IMR-90 (cell line): ENCODE measurements at regions not wholly inside any gene's neighbourhood (a gene's known extent, or its start where the extent isn't known, plus 50 kb on each side); places are given as distances from the start of the nearest gene placed in this dataset.

Experiments used
- ATAC-seq: fragments of 200-7000 bp; cut with Tn5 transposase; 2 replicates; pipeline ENCODE4 v1.9.1; 2020; ENCODE audit warnings: low read depth, mild to moderate bottlenecking, moderate library complexity
- BruUV-seq: library from RNA; stranded (reverse); fragments of 400-500 nt; replicated peaks from 2 replicates; lab custom pipeline; 2021; lab: Mats Ljungman, UMichigan
- CTCF ChIA-PET: fragments of 300-600 bp; formaldehyde crosslinking; extraction: SDS; loops from one replicate; lab custom pipeline; 2021; ENCODE audit warnings: antibody characterized with exemption; lab: Yijun Ruan, JAX
- POLR2A ChIA-PET: fragments of 300-600 bp; sonication (Branson Sonifier 250); formaldehyde crosslinking; loops from one replicate; lab custom pipeline; 2022; ENCODE audit warnings: antibody characterized with exemption; ENCODE audit not compliant: unreplicated experiment; lab: Charles Lee
- DNase-seq: peaks from one replicate; pipeline ENCODE4 v3.0.0; 2013
- H2AFZ ChIP-seq: replicated peaks from 2 replicates; pipeline ENCODE3; 2013; ENCODE audit warnings: low read length, mild to moderate bottlenecking; ENCODE audit not compliant: poor library complexity
- H2AK5ac ChIP-seq: 2 replicates; pipeline ENCODE4 v1.6.1; 2013; ENCODE audit warnings: low read depth, low read length, inconsistent platforms
- H2AK9ac ChIP-seq: replicated peaks from 2 replicates; pipeline ENCODE3; 2013; ENCODE audit warnings: mild to moderate bottlenecking, low read depth, low read length, moderate library complexity; ENCODE audit not compliant: poor library complexity
- H2BK120ac ChIP-seq: 2 replicates; pipeline ENCODE4 v1.6.1; 2013; ENCODE audit warnings: low read depth, low read length, inconsistent platforms
- H2BK15ac ChIP-seq: 3 replicates; pipeline ENCODE4 v1.6.1; 2013; ENCODE audit warnings: low read depth, low read length, inconsistent platforms
- H2BK20ac ChIP-seq: 2 replicates; pipeline ENCODE4 v1.6.1; 2013; ENCODE audit warnings: low read depth, mild to moderate bottlenecking, inconsistent platforms, low read length, moderate library complexity
- H2BK5ac ChIP-seq: 2 replicates; pipeline ENCODE4 v1.6.1; 2013; ENCODE audit warnings: mild to moderate bottlenecking, low read depth, low read length, inconsistent platforms; ENCODE audit not compliant: poor library complexity, severe bottlenecking
- H3K14ac ChIP-seq: replicated peaks from 2 replicates; pipeline ENCODE4 v1.6.1; 2013; ENCODE audit warnings: low read depth, low read length, inconsistent platforms
- H3K18ac ChIP-seq: 2 replicates; pipeline ENCODE4 v1.6.1; 2013; ENCODE audit warnings: low read depth, low read length, control low read depth
- H3K23ac ChIP-seq: 2 replicates; pipeline ENCODE4 v1.6.1; 2013; ENCODE audit warnings: low read depth, low read length, inconsistent platforms
- H3K27ac ChIP-seq: 2 replicates; pipeline ENCODE4 v1.5.1; 2013; ENCODE audit warnings: mild to moderate bottlenecking, control low read depth, low read length; ENCODE audit not compliant: insufficient read depth
- H3K27me3 ChIP-seq: 2 replicates; pipeline ENCODE4 v1.6.1; 2013; ENCODE audit warnings: low read length; ENCODE audit not compliant: control insufficient read depth, insufficient read depth
- H3K36me3 ChIP-seq: 2 replicates; pipeline ENCODE4 v1.6.1; 2013; ENCODE audit warnings: low read length, mixed read lengths; ENCODE audit not compliant: control insufficient read depth, insufficient read depth
- H3K4ac ChIP-seq: 2 replicates; pipeline ENCODE4 v1.6.1; 2013; ENCODE audit warnings: low read depth, low read length, inconsistent platforms
- H3K4me1 ChIP-seq: 2 replicates; pipeline ENCODE4 v1.6.1; 2013; ENCODE audit warnings: low read length, mixed read lengths; ENCODE audit not compliant: control insufficient read depth, insufficient read depth
- H3K4me2 ChIP-seq: 2 replicates; pipeline ENCODE4 v1.6.1; 2013; ENCODE audit warnings: low read depth, mild to moderate bottlenecking, control low read depth, low read length, moderate library complexity
- H3K4me3 ChIP-seq: 2 replicates; pipeline ENCODE4 v1.5.1; 2013; ENCODE audit warnings: low read depth, mild to moderate bottlenecking, control low read depth, low read length, moderate library complexity; ENCODE audit not compliant: insufficient read depth
- H3K56ac ChIP-seq: 2 replicates; pipeline ENCODE4 v1.6.1; 2013; ENCODE audit warnings: low read length, inconsistent platforms; ENCODE audit not compliant: insufficient read depth; ENCODE audit errors: extremely low read depth
- H3K79me1 ChIP-seq, 2 experiments: 2 replicates each; pipeline ENCODE4 v1.6.1; 2013; ENCODE audit warnings: low read length in 2 of 2, inconsistent platforms in 1 of 2, low read depth in 1 of 2
- H3K9ac ChIP-seq: 2 replicates; pipeline ENCODE4 v1.6.1; 2013; ENCODE audit warnings: low read depth, low read length, control low read depth
- H3K9me1 ChIP-seq: 2 replicates; pipeline ENCODE4 v1.6.1; 2013; ENCODE audit warnings: low read length, inconsistent platforms; ENCODE audit not compliant: insufficient read depth
- H3K9me3 ChIP-seq: 2 replicates; pipeline ENCODE4 v1.6.1; 2013; ENCODE audit warnings: low read length; ENCODE audit not compliant: control insufficient read depth, insufficient read depth
- H4K20me1 ChIP-seq: 2 replicates; pipeline ENCODE4 v1.6.1; 2013; ENCODE audit warnings: low read length, inconsistent platforms; ENCODE audit not compliant: insufficient read depth
- H4K5ac ChIP-seq: 2 replicates; pipeline ENCODE4 v1.6.1; 2013; ENCODE audit warnings: mild to moderate bottlenecking, low read depth, low read length, control low read depth
- H4K8ac ChIP-seq, 2 experiments: 2 replicates each; pipeline ENCODE4 v1.6.1; 2013; ENCODE audit warnings: low read depth in 2 of 2, low read length in 2 of 2, control low read depth in 1 of 2, inconsistent platforms in 1 of 2
- H4K91ac ChIP-seq: 2 replicates; pipeline ENCODE4 v1.6.1; 2013; ENCODE audit warnings: low read depth, low read length, inconsistent platforms; ENCODE audit not compliant: insufficient read depth
- BHLHE40 ChIP-seq: fragments of 150-350 bp; IDR thresholded peaks from 2 replicates; pipeline ENCODE4 v1.6.1; 2016; ENCODE audit warnings: mild to moderate bottlenecking, low read depth, low read length
- CEBPB ChIP-seq: IDR thresholded peaks from 2 replicates; pipeline ENCODE4 v1.6.1; 2012; ENCODE audit warnings: low read depth, low read length, improper control_type of control experiment
- CHD1 ChIP-seq: IDR thresholded peaks from 2 replicates; pipeline ENCODE4 v1.6.1; 2012; ENCODE audit warnings: low read depth, low read length, improper control_type of control experiment
- FOS ChIP-seq: fragments of 150-350 bp; IDR thresholded peaks from 2 replicates; pipeline ENCODE4 v1.6.1; 2016; ENCODE audit warnings: low read depth, low read length
- MAFK ChIP-seq: IDR thresholded peaks from 2 replicates; pipeline ENCODE4 v1.6.1; 2012; ENCODE audit warnings: low read depth, low read length, improper control_type of control experiment
- MAZ ChIP-seq: IDR thresholded peaks from 2 replicates; pipeline ENCODE4 v1.6.1; 2012; ENCODE audit warnings: low read depth, mild to moderate bottlenecking, low read length, improper control_type of control experiment, moderate library complexity, borderline replicate concordance
- MXI1 ChIP-seq: IDR thresholded peaks from 2 replicates; pipeline ENCODE4 v1.6.1; 2012; ENCODE audit warnings: low read depth, mild to moderate bottlenecking, low read length, moderate library complexity, borderline replicate concordance
- NFE2L2 ChIP-seq: fragments of 150-350 bp; IDR thresholded peaks from 2 replicates; pipeline ENCODE4 v1.6.1; 2016; ENCODE audit warnings: low read depth, mild to moderate bottlenecking, low read length
- POLR2A ChIP-seq: IDR thresholded peaks from 2 replicates; pipeline ENCODE4 v1.6.1; 2012; ENCODE audit warnings: mild to moderate bottlenecking, low read depth, low read length
- RAD21 ChIP-seq: IDR thresholded peaks from 2 replicates; pipeline ENCODE4 v1.6.1; 2012; ENCODE audit warnings: low read length, improper control_type of control experiment
- RCOR1 ChIP-seq: IDR thresholded peaks from 2 replicates; pipeline ENCODE4 v1.6.1; 2012; ENCODE audit warnings: mild to moderate bottlenecking, low read length, improper control_type of control experiment; ENCODE audit not compliant: insufficient replicate concordance
- RFX5 ChIP-seq: IDR thresholded peaks from 2 replicates; pipeline ENCODE4 v1.8.0; 2012; ENCODE audit warnings: low read depth, mild to moderate bottlenecking, low read length, moderate library complexity
- SMC3 ChIP-seq: fragments of 150-350 bp; IDR thresholded peaks from 2 replicates; pipeline ENCODE4 v1.6.1; 2016; ENCODE audit warnings: low read depth, mild to moderate bottlenecking, antibody characterized with exemption, low read length, moderate library complexity
- WGBS, 2 experiments: methylation state at CpG; one replicate each; pipeline versions ENCODE4 v1.1.5 to v1.1.7; 2013; ENCODE audit warnings: missing lambda C conversion rate in 2 of 2; ENCODE audit not compliant: insufficient read length in 1 of 2; ENCODE audit errors: extremely low coverage in 2 of 2; 5-methylcytosine and 5-hydroxymethylcytosine counted together
- dilution Hi-C: fragments of 300-500 bp; cut with HindIII; formaldehyde crosslinking; loops from one replicate; pipeline ENCODE4 v1.14.3; 2018; ENCODE audit warnings: low sequenced_read_pairs; ENCODE audit not compliant: unreplicated experiment
- in situ Hi-C: fragments of 300-500 bp; cut with MboI; formaldehyde crosslinking; loops from 3 replicates; pipeline ENCODE4 v1.14.3; 2019; ENCODE audit warnings: low sequenced_read_pairs, inconsistent platforms, mixed read lengths
- intact Hi-C: fragments of 100-400 bp; cut with micrococcal nuclease; formaldehyde crosslinking; loops from 2 replicates; pipeline ENCODE4 v1.10.0; 2022
- TF ChIP-seq, protein P1 (sequence below): fragments of 150-350 bp; IDR thresholded peaks from 2 replicates; pipeline ENCODE4 v1.6.1; 2017; ENCODE audit warnings: mild to moderate bottlenecking, antibody characterized with exemption, low read length, low read depth
- TF ChIP-seq, protein P2 (sequence below): conservative IDR thresholded peaks from 2 replicates; pipeline ENCODE4 v1.5.1; 2012; ENCODE audit warnings: mild to moderate bottlenecking, low read depth, low read length, improper control_type of control experiment
- TF ChIP-seq, protein P3 (sequence below): fragments of 150-350 bp; IDR thresholded peaks from 2 replicates; pipeline ENCODE4 v1.6.1; 2016; ENCODE audit warnings: low read depth, mild to moderate bottlenecking, low read length, moderate library complexity, borderline replicate concordance

DNA sequence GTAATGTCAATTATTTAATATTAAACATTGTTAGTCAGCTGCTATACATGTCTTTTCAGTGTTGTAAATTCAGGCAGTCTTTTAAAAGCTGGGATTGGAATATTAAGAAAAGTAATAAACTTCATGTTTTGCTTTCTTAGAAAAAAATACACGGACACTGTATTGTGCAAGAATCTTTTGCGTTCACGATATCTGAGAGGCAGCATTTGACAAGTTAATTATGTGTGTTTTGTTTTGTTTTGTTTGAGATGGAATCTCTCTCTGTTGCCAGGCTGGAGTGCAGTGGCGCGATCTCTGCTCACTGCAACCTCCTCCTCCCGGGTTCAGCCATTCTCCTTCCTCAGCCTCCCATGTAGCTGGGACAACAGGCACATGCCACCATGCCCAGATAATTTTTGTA lies 1661.3 kb downstream of the HACE1 start:
- BruUV-seq: no TSS peak
- in situ Hi-C loops: no loop called here
- TF ChIP-seq, protein P1, sequence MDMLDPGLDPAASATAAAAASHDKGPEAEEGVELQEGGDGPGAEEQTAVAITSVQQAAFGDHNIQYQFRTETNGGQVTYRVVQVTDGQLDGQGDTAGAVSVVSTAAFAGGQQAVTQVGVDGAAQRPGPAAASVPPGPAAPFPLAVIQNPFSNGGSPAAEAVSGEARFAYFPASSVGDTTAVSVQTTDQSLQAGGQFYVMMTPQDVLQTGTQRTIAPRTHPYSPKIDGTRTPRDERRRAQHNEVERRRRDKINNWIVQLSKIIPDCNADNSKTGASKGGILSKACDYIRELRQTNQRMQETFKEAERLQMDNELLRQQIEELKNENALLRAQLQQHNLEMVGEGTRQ: no peak
- TF ChIP-seq BHLHE40 (no peak), SMC3 (no peak), CEBPB (no peak), POLR2A (no peak), RCOR1 (no peak), MAFK (no peak), NFE2L2 (no peak), MAZ (no peak), FOS (no peak), MXI1 (no peak), RAD21 (no peak), CHD1 (no peak), RFX5 (no peak)
- TF ChIP-seq, protein P2, sequence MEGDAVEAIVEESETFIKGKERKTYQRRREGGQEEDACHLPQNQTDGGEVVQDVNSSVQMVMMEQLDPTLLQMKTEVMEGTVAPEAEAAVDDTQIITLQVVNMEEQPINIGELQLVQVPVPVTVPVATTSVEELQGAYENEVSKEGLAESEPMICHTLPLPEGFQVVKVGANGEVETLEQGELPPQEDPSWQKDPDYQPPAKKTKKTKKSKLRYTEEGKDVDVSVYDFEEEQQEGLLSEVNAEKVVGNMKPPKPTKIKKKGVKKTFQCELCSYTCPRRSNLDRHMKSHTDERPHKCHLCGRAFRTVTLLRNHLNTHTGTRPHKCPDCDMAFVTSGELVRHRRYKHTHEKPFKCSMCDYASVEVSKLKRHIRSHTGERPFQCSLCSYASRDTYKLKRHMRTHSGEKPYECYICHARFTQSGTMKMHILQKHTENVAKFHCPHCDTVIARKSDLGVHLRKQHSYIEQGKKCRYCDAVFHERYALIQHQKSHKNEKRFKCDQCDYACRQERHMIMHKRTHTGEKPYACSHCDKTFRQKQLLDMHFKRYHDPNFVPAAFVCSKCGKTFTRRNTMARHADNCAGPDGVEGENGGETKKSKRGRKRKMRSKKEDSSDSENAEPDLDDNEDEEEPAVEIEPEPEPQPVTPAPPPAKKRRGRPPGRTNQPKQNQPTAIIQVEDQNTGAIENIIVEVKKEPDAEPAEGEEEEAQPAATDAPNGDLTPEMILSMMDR: no peak
- TF ChIP-seq, protein P3, sequence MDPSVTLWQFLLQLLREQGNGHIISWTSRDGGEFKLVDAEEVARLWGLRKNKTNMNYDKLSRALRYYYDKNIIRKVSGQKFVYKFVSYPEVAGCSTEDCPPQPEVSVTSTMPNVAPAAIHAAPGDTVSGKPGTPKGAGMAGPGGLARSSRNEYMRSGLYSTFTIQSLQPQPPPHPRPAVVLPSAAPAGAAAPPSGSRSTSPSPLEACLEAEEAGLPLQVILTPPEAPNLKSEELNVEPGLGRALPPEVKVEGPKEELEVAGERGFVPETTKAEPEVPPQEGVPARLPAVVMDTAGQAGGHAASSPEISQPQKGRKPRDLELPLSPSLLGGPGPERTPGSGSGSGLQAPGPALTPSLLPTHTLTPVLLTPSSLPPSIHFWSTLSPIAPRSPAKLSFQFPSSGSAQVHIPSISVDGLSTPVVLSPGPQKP: no peak
- no peak overlapping the region for H3K4ac ChIP-seq
- CTCF ChIA-PET: no interaction called here
- no peaks in the 10 kb centered on the region for H3K4me1 ChIP-seq
- no peak overlapping the region for H2AK5ac ChIP-seq
- no peak overlapping the region for H3K14ac ChIP-seq
- H4K91ac ChIP-seq: no peak overlapping the region
- H3K56ac ChIP-seq: no peak overlapping the region
- no peaks in the 10 kb centered on the region for H3K27me3 ChIP-seq
- no peaks in the 10 kb centered on the region for H3K9me3 ChIP-seq
- no peaks in the 10 kb centered on the region for H3K9me1 ChIP-seq
- no peak overlapping the region for H3K4me2 ChIP-seq
- H2BK5ac ChIP-seq: no peak overlapping the region
- H3K79me1 ChIP-seq: no peaks in the 10 kb centered on the region
- POLR2A ChIA-PET: no interaction called here
- DNase-seq: no peak
- WGBS, 2 experiments: no CpG with 5 or more reads among the region's 6 CpGs
- no peak overlapping the region for H2BK120ac ChIP-seq
- H3K4me3 ChIP-seq: no peak overlapping the region
- ATAC-seq: no peak
- H3K36me3 ChIP-seq: no peaks in the 10 kb centered on the region
- H3K18ac ChIP-seq: no peak overlapping the region
- H3K27ac ChIP-seq: no peak overlapping the region
- intact Hi-C loops: loop anchor here (1.0 kb wide), 1 partner anchor 39 kb away; no protein-coding TSS in a partner anchor
- H3K23ac ChIP-seq: no peak overlapping the region
- no peak overlapping the region for H3K9ac ChIP-seq
- H2BK20ac ChIP-seq: no peak overlapping the region
- no peak overlapping the region for H4K5ac ChIP-seq
- no peak overlapping the region for H4K8ac ChIP-seq
- no peak overlapping the region for H2AK9ac ChIP-seq
- dilution Hi-C loops: no loop called here
- H2AFZ ChIP-seq: no peak overlapping the region
- no peaks in the 10 kb centered on the region for H4K20me1 ChIP-seq
- no peak overlapping the region for H2BK15ac ChIP-seq
